IMR-90 (cell line): ENCODE measurements at regions not wholly inside any gene's neighbourhood (a gene's known extent, or its start where the extent isn't known, plus 50 kb on each side); places are given as distances from the start of the nearest gene placed in this dataset.

Experiments
- ATAC-seq: fragments of 200-7000 bp; cut with Tn5 transposase; 2 replicates; pipeline ENCODE4 v1.9.1; 2020; ENCODE audit warnings: low read depth, mild to moderate bottlenecking, moderate library complexity
- BruUV-seq: library from RNA; stranded (reverse); fragments of 400-500 nt; replicated peaks from 2 replicates; lab custom pipeline; 2021; lab: Mats Ljungman, UMichigan
- CTCF ChIA-PET: fragments of 300-600 bp; formaldehyde crosslinking; extraction: SDS; loops from one replicate; lab custom pipeline; 2021; ENCODE audit warnings: antibody characterized with exemption; lab: Yijun Ruan, JAX
- POLR2A ChIA-PET: fragments of 300-600 bp; sonication (Branson Sonifier 250); formaldehyde crosslinking; loops from one replicate; lab custom pipeline; 2022; ENCODE audit warnings: antibody characterized with exemption; ENCODE audit not compliant: unreplicated experiment; lab: Charles Lee
- DNase-seq: peaks from one replicate; pipeline ENCODE4 v3.0.0; 2013
- H2AFZ ChIP-seq: replicated peaks from 2 replicates; pipeline ENCODE3; 2013; ENCODE audit warnings: low read length, mild to moderate bottlenecking; ENCODE audit not compliant: poor library complexity
- H2AK5ac ChIP-seq: 2 replicates; pipeline ENCODE4 v1.6.1; 2013; ENCODE audit warnings: low read depth, low read length, inconsistent platforms
- H2AK9ac ChIP-seq: replicated peaks from 2 replicates; pipeline ENCODE3; 2013; ENCODE audit warnings: mild to moderate bottlenecking, low read depth, low read length, moderate library complexity; ENCODE audit not compliant: poor library complexity
- H2BK120ac ChIP-seq: 2 replicates; pipeline ENCODE4 v1.6.1; 2013; ENCODE audit warnings: low read depth, low read length, inconsistent platforms
- H2BK15ac ChIP-seq: 3 replicates; pipeline ENCODE4 v1.6.1; 2013; ENCODE audit warnings: low read depth, low read length, inconsistent platforms
- H2BK20ac ChIP-seq: 2 replicates; pipeline ENCODE4 v1.6.1; 2013; ENCODE audit warnings: low read depth, mild to moderate bottlenecking, inconsistent platforms, low read length, moderate library complexity
- H2BK5ac ChIP-seq: 2 replicates; pipeline ENCODE4 v1.6.1; 2013; ENCODE audit warnings: mild to moderate bottlenecking, low read depth, low read length, inconsistent platforms; ENCODE audit not compliant: poor library complexity, severe bottlenecking
- H3K14ac ChIP-seq: replicated peaks from 2 replicates; pipeline ENCODE4 v1.6.1; 2013; ENCODE audit warnings: low read depth, low read length, inconsistent platforms
- H3K18ac ChIP-seq: 2 replicates; pipeline ENCODE4 v1.6.1; 2013; ENCODE audit warnings: low read depth, low read length, control low read depth
- H3K23ac ChIP-seq: 2 replicates; pipeline ENCODE4 v1.6.1; 2013; ENCODE audit warnings: low read depth, low read length, inconsistent platforms
- H3K27ac ChIP-seq: 2 replicates; pipeline ENCODE4 v1.5.1; 2013; ENCODE audit warnings: mild to moderate bottlenecking, control low read depth, low read length; ENCODE audit not compliant: insufficient read depth
- H3K27me3 ChIP-seq: 2 replicates; pipeline ENCODE4 v1.6.1; 2013; ENCODE audit warnings: low read length; ENCODE audit not compliant: control insufficient read depth, insufficient read depth
- H3K36me3 ChIP-seq: 2 replicates; pipeline ENCODE4 v1.6.1; 2013; ENCODE audit warnings: low read length, mixed read lengths; ENCODE audit not compliant: control insufficient read depth, insufficient read depth
- H3K4ac ChIP-seq: 2 replicates; pipeline ENCODE4 v1.6.1; 2013; ENCODE audit warnings: low read depth, low read length, inconsistent platforms
- H3K4me1 ChIP-seq: 2 replicates; pipeline ENCODE4 v1.6.1; 2013; ENCODE audit warnings: low read length, mixed read lengths; ENCODE audit not compliant: control insufficient read depth, insufficient read depth
- H3K4me2 ChIP-seq: 2 replicates; pipeline ENCODE4 v1.6.1; 2013; ENCODE audit warnings: low read depth, mild to moderate bottlenecking, control low read depth, low read length, moderate library complexity
- H3K4me3 ChIP-seq: 2 replicates; pipeline ENCODE4 v1.5.1; 2013; ENCODE audit warnings: low read depth, mild to moderate bottlenecking, control low read depth, low read length, moderate library complexity; ENCODE audit not compliant: insufficient read depth
- H3K56ac ChIP-seq: 2 replicates; pipeline ENCODE4 v1.6.1; 2013; ENCODE audit warnings: low read length, inconsistent platforms; ENCODE audit not compliant: insufficient read depth; ENCODE audit errors: extremely low read depth
- H3K79me1 ChIP-seq, 2 experiments: 2 replicates each; pipeline ENCODE4 v1.6.1; 2013; ENCODE audit warnings: low read length in 2 of 2, inconsistent platforms in 1 of 2, low read depth in 1 of 2
- H3K9ac ChIP-seq: 2 replicates; pipeline ENCODE4 v1.6.1; 2013; ENCODE audit warnings: low read depth, low read length, control low read depth
- H3K9me1 ChIP-seq: 2 replicates; pipeline ENCODE4 v1.6.1; 2013; ENCODE audit warnings: low read length, inconsistent platforms; ENCODE audit not compliant: insufficient read depth
- H3K9me3 ChIP-seq: 2 replicates; pipeline ENCODE4 v1.6.1; 2013; ENCODE audit warnings: low read length; ENCODE audit not compliant: control insufficient read depth, insufficient read depth
- H4K20me1 ChIP-seq: 2 replicates; pipeline ENCODE4 v1.6.1; 2013; ENCODE audit warnings: low read length, inconsistent platforms; ENCODE audit not compliant: insufficient read depth
- H4K5ac ChIP-seq: 2 replicates; pipeline ENCODE4 v1.6.1; 2013; ENCODE audit warnings: mild to moderate bottlenecking, low read depth, low read length, control low read depth
- H4K8ac ChIP-seq, 2 experiments: 2 replicates each; pipeline ENCODE4 v1.6.1; 2013; ENCODE audit warnings: low read depth in 2 of 2, low read length in 2 of 2, control low read depth in 1 of 2, inconsistent platforms in 1 of 2
- H4K91ac ChIP-seq: 2 replicates; pipeline ENCODE4 v1.6.1; 2013; ENCODE audit warnings: low read depth, low read length, inconsistent platforms; ENCODE audit not compliant: insufficient read depth
- MAFK ChIP-seq: IDR thresholded peaks from 2 replicates; pipeline ENCODE4 v1.6.1; 2012; ENCODE audit warnings: low read depth, low read length, improper control_type of control experiment
- WGBS, 2 experiments: methylation state at CpG; one replicate each; pipeline versions ENCODE4 v1.1.5 to v1.1.7; 2013; ENCODE audit warnings: missing lambda C conversion rate in 2 of 2; ENCODE audit not compliant: insufficient read length in 1 of 2; ENCODE audit errors: extremely low coverage in 2 of 2; 5-methylcytosine and 5-hydroxymethylcytosine counted together
- dilution Hi-C: fragments of 300-500 bp; cut with HindIII; formaldehyde crosslinking; loops from one replicate; pipeline ENCODE4 v1.14.3; 2018; ENCODE audit warnings: low sequenced_read_pairs; ENCODE audit not compliant: unreplicated experiment
- in situ Hi-C: fragments of 300-500 bp; cut with MboI; formaldehyde crosslinking; loops from 3 replicates; pipeline ENCODE4 v1.14.3; 2019; ENCODE audit warnings: low sequenced_read_pairs, inconsistent platforms, mixed read lengths
- intact Hi-C: fragments of 100-400 bp; cut with micrococcal nuclease; formaldehyde crosslinking; loops from 2 replicates; pipeline ENCODE4 v1.10.0; 2022

GRCh38 chr6:91711518-91711917 is 1124.6 kb upstream of the MAP3K7 start:
- Histone ChIP-seq H3K36me3 (no peaks in the 10 kb centered on the region), H3K9ac (no peak overlapping the region), H4K8ac (no peak overlapping the region), H2BK15ac (no peak overlapping the region), H3K4me2 (no peak overlapping the region), H4K91ac (no peak overlapping the region), H3K4me1 (no peaks in the 10 kb centered on the region), H3K79me1 (no peaks in the 10 kb centered on the region), H2BK20ac (no peak overlapping the region), H3K14ac (no peak overlapping the region), H3K27me3 (no peaks in the 10 kb centered on the region), H3K9me3 (no peaks in the 10 kb centered on the region), H3K9me1 (no peaks in the 10 kb centered on the region), H3K4me3 (no peak overlapping the region), H2BK120ac (no peak overlapping the region), H3K18ac (no peak overlapping the region), H3K23ac (no peak overlapping the region), H4K20me1 (no peaks in the 10 kb centered on the region), H4K5ac (no peak overlapping the region), H2AK5ac (no peak overlapping the region), H3K4ac (no peak overlapping the region), H2AK9ac (no peak overlapping the region), H2BK5ac (no peak overlapping the region), H2AFZ (no peak overlapping the region), H3K27ac (no peak overlapping the region), H3K56ac (no peak overlapping the region)
- dilution Hi-C loops: no loop called here
- TF ChIP-seq MAFK: no peak
- no CpG with 5 or more reads among the region's 2 CpGs for WGBS, 2 experiments
- intact Hi-C loops: no loop called here
- DNase-seq (no peak), ATAC-seq (no peak)
- no TSS peak for BruUV-seq
- in situ Hi-C loops: no loop called here
- POLR2A ChIA-PET: no interaction called here
- CTCF ChIA-PET: no interaction called here
